LNCaP clone FGC (cell line): ENCODE measurements at regions not wholly inside any gene's neighbourhood (a gene's known extent, or its start where the extent isn't known, plus 50 kb on each side); places are given as distances from the start of the nearest gene placed in this dataset.

Experiments used
- DNase-seq: peaks from one replicate; pipeline ENCODE4 v3.0.0-alpha.2; 2011; ENCODE audit warnings: low read depth
- H3K4me3 ChIP-seq: 2 replicates; pipeline ENCODE4 v1.5.1; 2011; ENCODE audit warnings: mild to moderate bottlenecking, low read depth, low read length, control low read depth
- CTCF ChIP-seq: IDR thresholded peaks from 2 replicates; pipeline ENCODE4 v1.5.1; 2012; ENCODE audit warnings: mild to moderate bottlenecking; ENCODE audit not compliant: control insufficient read depth, insufficient read depth; ENCODE audit errors: extremely low read depth

- DNase-seq: no peak
- H3K4me3 ChIP-seq: no peak overlapping the region
- no peak for TF ChIP-seq CTCF
Measured at GRCh38 chr11:38159038-38159437, 1561.0 kb upstream of the RAG2 start.

GRCh38 chr11:38156495-38157146 lies 1558.6 kb upstream of the RAG2 start:
- no peak for DNase-seq
- H3K4me3 ChIP-seq: no peak overlapping the region
- no peak for TF ChIP-seq CTCF

GRCh38 chr11:38155856-38156255 lies 1557.8 kb upstream of the RAG2 start:
- H3K4me3 ChIP-seq: no peak overlapping the region
- no peak for DNase-seq
- no peak for TF ChIP-seq CTCF

- DNase-seq: no peak
- H3K4me3 ChIP-seq: no peak overlapping the region
- no peak for TF ChIP-seq CTCF
Measured at GRCh38 chr11:38153985-38154384, 1555.9 kb upstream of the RAG2 start.

- no peak overlapping the region for H3K4me3 ChIP-seq
- no peak for DNase-seq
- TF ChIP-seq CTCF: no peak
Measured at GRCh38 chr11:38143852-38144251, 1545.8 kb upstream of the RAG2 start.

GRCh38 chr11:38138972-38139371 lies 1540.9 kb upstream of the RAG2 start:
- TF ChIP-seq CTCF: no peak
- no peak for DNase-seq
- H3K4me3 ChIP-seq: no peak overlapping the region

GRCh38 chr11:38136887-38137286 lies 1538.9 kb upstream of the RAG2 start:
- no peak for TF ChIP-seq CTCF
- H3K4me3 ChIP-seq: no peak overlapping the region
- no peak for DNase-seq
